HG02970 (cell line): ENCODE measurements at regions not wholly inside any gene's neighbourhood (a gene's known extent, or its start where the extent isn't known, plus 50 kb on each side); places are given as distances from the start of the nearest gene placed in this dataset.

Experiments used
- ATAC-seq: cut with Tn5 transposase; IDR thresholded peaks from one replicate; pipeline ENCODE4 v1.9.1; 2021; ENCODE audit warnings: mild to moderate bottlenecking, moderate library complexity, moderate number of reproducible peaks; ENCODE audit not compliant: unreplicated experiment, low FRiP score

GRCh38 chr3:148591525-148591924, 106.2 kb upstream of the AGTR1 start:
- no peak for ATAC-seq

GRCh38 chr3:148598619-148599018, 99.1 kb upstream of the AGTR1 start:
- ATAC-seq: no peak

- ATAC-seq: no peak
Measured at GRCh38 chr3:148599481-148599880, 98.2 kb upstream of the AGTR1 start.

GRCh38 chr3:148600440-148600839, 97.3 kb upstream of the AGTR1 start:
- ATAC-seq: no peak

- ATAC-seq: no peak
Measured at GRCh38 chr3:148600902-148601765, 96.6 kb upstream of the AGTR1 start.

GRCh38 chr3:148601766-148602685, 95.7 kb upstream of the AGTR1 start:
- no peak for ATAC-seq

GRCh38 chr3:148604270-148605085, 93.2 kb upstream of the AGTR1 start:
- no peak for ATAC-seq

GRCh38 chr3:148605521-148605920, 92.2 kb upstream of the AGTR1 start:
- ATAC-seq: no peak

- no peak for ATAC-seq
Measured at GRCh38 chr3:148606979-148607378, 90.7 kb upstream of the AGTR1 start.

GRCh38 chr3:148607491-148607890, 90.2 kb upstream of the AGTR1 start:
- ATAC-seq: no peak

- ATAC-seq: no peak
Measured at GRCh38 chr3:148612278-148612677, 85.4 kb upstream of the AGTR1 start.

GRCh38 chr3:148615382-148615781, 82.3 kb upstream of the AGTR1 start:
- no peak for ATAC-seq

- no peak for ATAC-seq
Measured at GRCh38 chr3:148625095-148625736, 72.5 kb upstream of the AGTR1 start.

GRCh38 chr3:148625991-148626390, 71.7 kb upstream of the AGTR1 start:
- no peak for ATAC-seq

- no peak for ATAC-seq
Measured at GRCh38 chr3:148629006-148629405, 68.7 kb upstream of the AGTR1 start.

GRCh38 chr3:148631124-148631903, 66.4 kb upstream of the AGTR1 start:
- ATAC-seq: no peak

GRCh38 chr3:148641722-148642121, 56.0 kb upstream of the AGTR1 start:
- no peak for ATAC-seq

- no peak for ATAC-seq
Measured at GRCh38 chr3:148642214-148642613, 55.5 kb upstream of the AGTR1 start.

GRCh38 chr3:148642616-148643015, 55.1 kb upstream of the AGTR1 start:
- no peak for ATAC-seq
